Ectodermal cell (in vitro differentiated cells): ENCODE measurements at regions not wholly inside any gene's neighbourhood (a gene's known extent, or its start where the extent isn't known, plus 50 kb on each side); places are given as distances from the start of the nearest gene placed in this dataset.

ENCODE experiments used
- H3K27ac ChIP-seq: 2 replicates; pipeline ENCODE4 v1.7.0; 2013; ENCODE audit warnings: mild to moderate bottlenecking, low read depth, low read length; ENCODE audit not compliant: insufficient read depth, poor library complexity, severe bottlenecking
- H3K27me3 ChIP-seq: 2 replicates; pipeline ENCODE4 v1.7.0; 2013; ENCODE audit warnings: mild to moderate bottlenecking, low read length; ENCODE audit not compliant: insufficient read depth, control insufficient read depth, poor library complexity, severe bottlenecking
- H3K36me3 ChIP-seq: one replicate; pipeline ENCODE4 v1.7.0; 2013; ENCODE audit warnings: low read length; ENCODE audit not compliant: control insufficient read depth, insufficient read depth
- H3K4me1 ChIP-seq: one replicate; pipeline ENCODE4 v1.7.0; 2013; ENCODE audit warnings: low read length; ENCODE audit not compliant: control insufficient read depth, insufficient read depth
- H3K4me3 ChIP-seq: 2 replicates; pipeline ENCODE4 v1.7.0; 2013; ENCODE audit warnings: low read depth, low read length, control low read depth; ENCODE audit not compliant: insufficient read depth
- H3K9me3 ChIP-seq: 2 replicates; pipeline ENCODE4 v1.7.0; 2013; ENCODE audit warnings: mild to moderate bottlenecking, low read length, moderate library complexity; ENCODE audit not compliant: control insufficient read depth
- WGBS, 2 experiments: methylation state at CpG; one replicate each; pipeline ENCODE4 v1.1.7; 2013; ENCODE audit warnings: missing lambda C conversion rate in 2 of 2; 5-methylcytosine and 5-hydroxymethylcytosine counted together

DNA sequence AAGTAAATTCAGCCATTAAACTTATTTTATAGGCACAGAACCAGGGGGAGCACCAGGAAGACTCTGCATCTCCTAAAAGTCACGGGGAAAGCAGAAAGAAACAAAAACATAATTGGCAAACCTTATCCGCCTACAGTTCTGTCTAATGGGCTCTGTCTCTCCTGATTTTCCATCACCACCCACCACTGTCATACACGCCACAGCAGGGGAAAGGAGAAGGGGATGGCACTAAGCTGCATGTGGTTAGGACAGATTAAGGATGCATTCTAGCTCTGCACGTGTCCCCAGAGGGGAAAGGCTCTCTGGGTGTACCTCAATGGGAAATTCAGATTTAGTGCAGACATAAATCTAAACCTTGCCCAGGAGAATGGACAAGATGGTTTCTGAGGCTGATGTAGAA, 359.8 kb downstream of the TMEM114 start:
- WGBS, 2 experiments, result 84 to 91% methylated on average over 3 to 4 of the region's 4 CpGs
- Histone ChIP-seq H3K9me3 (no peaks in the 10 kb centered on the region), H3K4me1 (peaks cover 5% of the 10 kb centered on the region), H3K36me3 (no peaks in the 10 kb centered on the region), H3K4me3 (no peak overlapping the region), H3K27ac (no peak overlapping the region), H3K27me3 (no peaks in the 10 kb centered on the region)

DNA sequence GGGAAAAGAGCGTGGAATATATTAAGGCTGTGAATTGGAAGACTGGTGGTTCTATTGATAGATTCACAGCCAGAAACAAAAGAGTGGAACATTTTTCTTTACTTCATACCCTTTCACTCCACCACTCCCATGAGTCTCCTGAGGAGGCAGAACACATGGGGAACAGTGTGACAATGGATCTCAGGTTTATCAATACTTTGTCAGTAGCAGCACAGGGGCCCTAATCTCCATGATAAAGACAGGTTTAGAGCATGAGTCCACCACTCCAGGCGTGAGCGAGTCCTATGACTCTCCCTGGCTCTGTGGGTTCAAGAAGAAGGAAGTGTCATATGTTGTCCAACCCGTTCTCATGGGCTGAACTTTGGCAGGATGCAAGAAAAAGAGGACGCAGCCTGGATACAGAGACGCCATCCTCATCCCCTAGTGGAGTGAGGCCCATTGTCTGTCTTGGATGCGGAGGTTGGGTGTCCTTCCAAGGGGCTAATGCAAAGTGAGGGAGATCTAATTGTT, 361.2 kb downstream of the TMEM114 start:
- no peaks in the 10 kb centered on the region for H3K27me3 ChIP-seq
- peaks cover 5% of the 10 kb centered on the region for H3K4me1 ChIP-seq
- 64 to 68% methylated on average over 7 of the region's 7 CpGs for WGBS, 2 experiments
- H3K9me3 ChIP-seq, result no peaks in the 10 kb centered on the region
- no peak overlapping the region for H3K27ac ChIP-seq
- no peaks in the 10 kb centered on the region for H3K36me3 ChIP-seq
- H3K4me3 ChIP-seq, result no peak overlapping the region

DNA sequence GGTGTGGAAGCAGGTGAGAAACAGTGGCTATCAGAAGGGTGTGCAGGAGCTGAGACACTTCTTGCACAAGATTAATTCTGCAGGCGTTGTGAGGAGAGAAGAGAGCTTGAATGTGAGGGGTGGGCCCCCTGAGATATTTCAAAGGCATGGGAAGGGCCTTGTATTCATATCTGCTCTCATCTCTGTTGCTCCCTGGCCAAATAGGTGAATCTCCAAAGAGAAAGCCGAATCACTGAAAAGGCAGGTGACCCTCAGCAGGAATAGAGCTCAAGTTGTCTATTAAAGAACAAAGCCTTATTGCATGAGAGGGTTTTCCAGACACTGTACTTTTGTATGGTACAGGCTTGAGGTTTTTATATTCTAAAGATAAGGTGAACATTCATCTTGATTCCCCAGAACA, 373.1 kb downstream of the TMEM114 start:
- Histone ChIP-seq H3K9me3 (no peaks in the 10 kb centered on the region), H3K27me3 (no peaks in the 10 kb centered on the region), H3K27ac (no peak overlapping the region), H3K4me3 (no peak overlapping the region), H3K36me3 (no peaks in the 10 kb centered on the region), H3K4me1 (no peaks in the 10 kb centered on the region)
- 89 to 92% methylated on average over 2 of the region's 2 CpGs for WGBS, 2 experiments

DNA sequence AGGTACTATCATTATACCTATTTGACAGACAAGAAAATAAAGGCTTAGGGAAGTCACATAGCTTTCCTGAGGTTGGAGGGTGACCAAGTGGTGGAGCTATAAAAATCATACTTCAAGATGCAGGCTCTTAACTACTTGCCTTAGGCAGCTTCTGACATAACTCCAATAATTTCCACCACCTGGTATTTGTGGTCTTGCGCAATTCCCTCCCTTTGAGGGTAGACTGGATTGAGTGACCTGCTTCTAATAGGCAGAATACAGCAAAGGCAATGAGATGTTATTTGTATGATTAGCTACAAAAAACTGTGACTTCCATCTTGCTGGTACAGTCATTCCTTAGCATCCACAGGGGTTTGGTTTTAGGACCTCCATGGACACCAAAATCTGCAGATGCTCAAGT, 385.5 kb downstream of the TMEM114 start:
- Histone ChIP-seq H3K4me1 (no peaks in the 10 kb centered on the region), H3K4me3 (no peak overlapping the region), H3K36me3 (no peaks in the 10 kb centered on the region), H3K9me3 (no peaks in the 10 kb centered on the region), H3K27ac (no peak overlapping the region), H3K27me3 (no peaks in the 10 kb centered on the region)
- WGBS, 2 experiments, result 86 to 100% methylated on average over 1 of the region's 1 CpG

DNA sequence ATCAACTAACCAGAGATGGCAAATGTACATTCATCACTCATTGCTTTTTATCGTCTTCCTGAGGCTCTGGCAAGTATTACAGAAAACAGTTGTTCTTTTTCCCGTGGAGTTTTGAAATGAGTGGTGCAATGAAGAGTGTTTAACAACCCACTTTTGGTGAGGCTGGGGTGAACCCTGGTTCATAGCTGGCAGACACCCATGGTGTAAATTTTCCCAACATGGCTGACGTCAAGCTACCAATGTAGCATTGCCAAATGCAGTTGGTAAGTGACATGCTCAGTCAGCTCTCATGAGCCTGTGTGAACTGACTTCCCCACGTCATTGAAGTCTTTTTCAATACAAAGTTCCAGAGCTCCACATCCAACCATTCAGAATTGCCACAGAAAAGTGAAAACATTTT, 386.2 kb downstream of the TMEM114 start:
- Histone ChIP-seq H3K9me3 (no peaks in the 10 kb centered on the region), H3K36me3 (no peaks in the 10 kb centered on the region), H3K27ac (no peak overlapping the region), H3K4me1 (no peaks in the 10 kb centered on the region), H3K4me3 (no peak overlapping the region), H3K27me3 (no peaks in the 10 kb centered on the region)
- WGBS, 2 experiments, result 91 to 92% methylated on average over 4 of the region's 4 CpGs

DNA sequence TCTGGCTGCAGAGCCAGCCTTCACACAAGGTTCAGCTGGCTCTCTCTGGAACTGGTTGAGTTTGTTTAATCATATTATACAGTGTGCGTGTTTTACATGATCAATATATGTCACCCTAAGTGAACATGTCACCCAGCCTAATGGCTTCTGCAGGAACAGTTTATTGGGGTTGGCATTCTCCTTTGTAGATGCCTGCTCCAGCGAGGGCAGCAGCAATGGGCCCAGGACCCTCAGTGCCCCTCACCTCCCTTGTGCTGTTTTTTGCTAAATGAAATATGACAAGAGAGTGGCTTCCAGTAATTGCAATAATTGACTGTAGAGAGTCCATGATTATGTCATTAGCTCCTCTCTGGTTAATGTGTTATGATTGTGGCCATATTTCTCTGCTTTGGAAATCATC, 387.2 kb downstream of the TMEM114 start:
- no peak overlapping the region for H3K27ac ChIP-seq
- no peaks in the 10 kb centered on the region for H3K27me3 ChIP-seq
- H3K4me3 ChIP-seq, result no peak overlapping the region
- no peaks in the 10 kb centered on the region for H3K4me1 ChIP-seq
- 91 to 100% methylated on average over 2 of the region's 2 CpGs for WGBS, 2 experiments
- H3K36me3 ChIP-seq, result no peaks in the 10 kb centered on the region
- H3K9me3 ChIP-seq, result no peaks in the 10 kb centered on the region

DNA sequence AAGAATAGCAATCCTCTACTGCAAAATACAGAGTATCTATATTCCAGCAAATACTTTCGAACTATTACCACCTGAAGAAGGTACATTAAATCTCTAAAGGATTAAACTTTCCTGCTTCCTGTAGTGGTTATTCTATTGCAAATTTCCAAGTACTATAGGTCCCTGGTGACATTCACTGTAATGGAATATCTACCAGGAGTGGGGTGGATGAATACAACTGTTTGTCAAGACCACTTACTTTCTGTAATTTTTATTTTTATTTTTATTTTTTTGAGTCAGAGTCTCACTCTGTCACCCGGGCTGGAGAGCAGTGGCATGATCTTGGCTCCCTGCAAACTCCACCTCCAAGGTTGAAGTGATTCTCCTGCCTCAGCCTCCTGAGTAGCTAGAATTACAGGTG, 389.5 kb downstream of the TMEM114 start:
- Histone ChIP-seq H3K4me3 (no peak overlapping the region), H3K9me3 (no peaks in the 10 kb centered on the region), H3K27ac (no peak overlapping the region), H3K27me3 (no peaks in the 10 kb centered on the region), H3K36me3 (no peaks in the 10 kb centered on the region), H3K4me1 (no peaks in the 10 kb centered on the region)
- 83 to 100% methylated on average over 2 of the region's 2 CpGs for WGBS, 2 experiments

DNA sequence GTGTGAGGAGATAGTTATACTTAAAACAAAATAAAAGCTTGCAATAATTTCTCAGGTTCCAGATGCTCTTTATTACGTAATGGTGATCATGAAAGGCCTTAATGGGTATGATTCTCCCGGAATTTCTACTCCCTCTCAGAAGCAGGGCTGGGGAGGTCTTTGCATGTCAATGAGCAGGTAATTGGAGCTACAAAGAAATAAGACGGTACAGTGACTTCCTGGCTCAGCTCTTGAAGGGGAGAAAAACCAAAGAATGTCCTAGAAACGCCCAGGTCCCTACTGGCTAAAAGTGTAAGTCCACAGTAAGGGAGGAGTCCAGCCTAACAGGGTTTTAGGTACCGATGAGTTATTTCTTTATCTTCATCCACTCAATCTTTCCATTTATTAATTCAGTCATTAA, 390.9 kb downstream of the TMEM114 start:
- Histone ChIP-seq H3K4me3 (no peak overlapping the region), H3K36me3 (no peaks in the 10 kb centered on the region), H3K4me1 (no peaks in the 10 kb centered on the region), H3K27me3 (no peaks in the 10 kb centered on the region), H3K9me3 (no peaks in the 10 kb centered on the region), H3K27ac (no peak overlapping the region)
- WGBS, 2 experiments, result 65 to 66% methylated on average over 5 of the region's 5 CpGs

DNA sequence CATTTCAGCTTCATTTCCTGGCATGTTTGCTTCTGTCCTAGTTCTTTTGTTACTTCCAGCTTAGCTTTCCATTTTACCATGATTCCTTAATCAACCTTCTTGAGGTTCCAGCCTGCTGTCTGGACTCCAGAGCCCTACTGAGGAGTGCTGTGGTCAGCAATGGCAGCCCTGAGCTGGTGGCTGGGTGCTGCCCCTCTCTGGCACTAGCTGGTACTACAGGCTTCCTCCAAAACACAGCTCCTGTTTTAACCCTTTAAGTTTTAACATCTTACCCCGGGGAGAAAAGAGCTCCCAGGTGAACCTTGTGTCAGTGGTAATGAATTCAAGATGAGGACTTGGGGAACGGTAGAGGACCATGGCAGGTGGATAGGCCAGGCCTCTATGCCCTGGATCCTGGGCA, 395.5 kb downstream of the TMEM114 start:
- 47 to 64% methylated on average over 1 to 2 of the region's 2 CpGs for WGBS, 2 experiments
- no peak overlapping the region for H3K27ac ChIP-seq
- H3K4me3 ChIP-seq, result no peak overlapping the region
- no peaks in the 10 kb centered on the region for H3K9me3 ChIP-seq
- no peaks in the 10 kb centered on the region for H3K27me3 ChIP-seq
- no peaks in the 10 kb centered on the region for H3K36me3 ChIP-seq
- no peaks in the 10 kb centered on the region for H3K4me1 ChIP-seq

DNA sequence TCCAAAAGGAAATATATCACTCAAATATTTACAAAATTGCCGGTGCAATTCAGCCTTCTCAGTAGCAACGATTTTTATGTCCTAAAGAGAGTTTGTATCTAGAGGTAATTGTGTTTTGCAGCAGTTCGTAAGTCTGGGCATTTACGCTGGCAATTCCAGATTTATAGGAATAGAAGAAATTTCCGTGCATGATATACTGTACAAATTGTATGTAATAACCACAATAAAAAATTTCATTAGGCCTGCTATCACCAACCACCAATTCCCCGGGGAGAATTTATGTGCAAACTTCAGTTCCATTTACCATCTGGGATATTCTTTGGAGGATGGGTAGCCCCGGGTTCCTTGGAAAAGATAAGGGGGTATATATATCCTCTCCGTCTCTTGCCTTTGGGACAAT, 401.5 kb downstream of the TMEM114 start:
- Histone ChIP-seq H3K9me3 (no peaks in the 10 kb centered on the region), H3K27ac (no peak overlapping the region), H3K4me3 (no peak overlapping the region), H3K27me3 (no peaks in the 10 kb centered on the region), H3K4me1 (no peaks in the 10 kb centered on the region), H3K36me3 (no peaks in the 10 kb centered on the region)
- WGBS, 2 experiments, result 95 to 96% methylated on average over 4 to 7 of the region's 8 CpGs

DNA sequence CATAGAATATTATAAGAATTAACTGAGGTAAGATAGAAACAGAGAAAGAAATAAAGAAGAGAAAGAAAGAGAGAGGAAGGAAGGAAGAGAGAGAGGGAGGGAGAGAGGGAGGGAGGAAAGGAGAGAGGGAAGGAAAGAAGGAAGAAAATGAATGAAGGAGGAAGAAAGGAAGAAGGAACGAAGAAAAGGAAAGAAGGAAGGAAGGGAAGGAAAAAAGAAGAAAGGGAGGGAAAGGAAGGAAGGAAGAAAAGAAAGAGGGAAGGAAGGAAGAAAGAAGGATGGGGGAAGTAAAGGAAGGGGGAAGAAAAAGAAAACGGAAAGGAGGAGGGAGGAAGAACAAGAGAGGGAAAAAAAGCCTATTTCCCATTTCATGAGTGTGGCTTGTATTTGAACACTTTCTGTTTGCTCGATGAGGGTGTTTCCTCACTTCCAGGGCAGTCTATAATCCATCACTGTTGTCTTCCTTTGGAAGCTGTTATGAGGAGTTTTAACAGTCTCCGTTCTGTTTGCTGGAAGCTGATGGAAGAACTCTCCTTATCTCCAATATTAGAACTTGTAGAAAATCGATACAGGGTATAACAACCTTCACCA, 402.4 kb downstream of the TMEM114 start:
- Histone ChIP-seq H3K27ac (no peak overlapping the region), H3K4me1 (no peaks in the 10 kb centered on the region), H3K9me3 (no peaks in the 10 kb centered on the region), H3K36me3 (no peaks in the 10 kb centered on the region), H3K4me3 (no peak overlapping the region), H3K27me3 (no peaks in the 10 kb centered on the region)
- WGBS, 2 experiments, result 86 to 93% methylated on average over 5 of the region's 5 CpGs
